Kidney (tissue), 13 donors: ENCODE measurements at regions not wholly inside any gene's neighbourhood (a gene's known extent, or its start where the extent isn't known, plus 50 kb on each side); places are given as distances from the start of the nearest gene placed in this dataset.

Experiments used
- DNase-seq, 5 donors: peaks; one replicate each; pipeline ENCODE4 v3.0.0-alpha.2; 2013 to 2020
- FAIRE-seq: peaks from 2 replicates; lab custom pipeline; 2012; peaks lifted over from hg19 to GRCh38; lab: Jason Lieb, UNC
- H3K27ac ChIP-seq, 2 donors: one replicate each; pipeline ENCODE4 v1.7.0; 2013; ENCODE audit warnings: low read depth in 2 of 2, low read length in 2 of 2, inconsistent platforms in 1 of 2
- H3K27me3 ChIP-seq: one replicate; pipeline ENCODE4 v1.7.1; 2013; ENCODE audit warnings: low read length, inconsistent platforms; ENCODE audit not compliant: control insufficient read depth, insufficient read depth
- H3K36me3 ChIP-seq, 3 donors: one replicate each; pipeline versions ENCODE4 v1.7.0 to v1.7.1; 2013; ENCODE audit warnings: low read length in 3 of 3, control low read depth in 1 of 3, inconsistent platforms in 1 of 3; ENCODE audit not compliant: insufficient read depth in 3 of 3, control insufficient read depth in 2 of 3
- H3K4me1 ChIP-seq, 3 donors: one replicate each; pipeline versions ENCODE4 v1.7.0 to v1.7.1; 2013; ENCODE audit warnings: low read length in 3 of 3, inconsistent platforms in 1 of 3, low read depth in 1 of 3; ENCODE audit not compliant: control insufficient read depth in 2 of 3, insufficient read depth in 2 of 3
- H3K4me3 ChIP-seq, 3 donors: one replicate each; pipeline versions ENCODE4 v1.7.0 to v1.8.1; 2013; ENCODE audit warnings: low read length in 3 of 3, control low read depth in 1 of 3, inconsistent platforms in 1 of 3
- H3K9ac ChIP-seq, 3 donors: one replicate each; pipeline versions ENCODE4 v1.7.0 to v1.7.1; 2013; ENCODE audit warnings: low read length in 3 of 3, control low read depth in 1 of 3, inconsistent platforms in 1 of 3
- H3K9me3 ChIP-seq, 3 donors: one replicate each; pipeline versions ENCODE4 v1.7.0 to v1.7.1; 2013; ENCODE audit warnings: low read length in 3 of 3, control low read depth in 1 of 3, inconsistent platforms in 1 of 3; ENCODE audit not compliant: control insufficient read depth in 2 of 3, insufficient read depth in 1 of 3
- CTCF ChIP-seq: IDR thresholded peaks from 3 replicates; pipeline ENCODE4 v1.5.1; 2012; ENCODE audit warnings: mild to moderate bottlenecking, moderate library complexity, borderline replicate concordance; ENCODE audit not compliant: insufficient read depth; ENCODE audit errors: extremely low read depth
- intact Hi-C: fragments of 100-400 bp; cut with DNase I; formaldehyde crosslinking; loops from one replicate; pipeline ENCODE4 v1.11.1; 2022
- donor health status: control.
- donor health status: control.
- donor health status: control.
- donor health status: control.
- donor health status: control.
- donor health status: DM: yes; HTN: yes; CAD: no.
- donor health status: Normal renal cell carcinoma (clear cell type).

GRCh38 chr11:92707173-92707619 is 262.3 kb upstream of the MTNR1B start:
- H3K4me1 ChIP-seq = peaks cover 0 to 2% (median 0%) of the 10 kb centered on the region in 3 donors
- no peak for FAIRE-seq
- H3K27me3 ChIP-seq = no peaks in the 10 kb centered on the region
- intact Hi-C loops = no loop called here
- H3K9me3 ChIP-seq = no peaks in the 10 kb centered on the region
- peak in 3 of 5 donors; percentile 44 to 63 (median 50) for DNase-seq
- no peak overlapping the region for H3K27ac ChIP-seq
- no peak for TF ChIP-seq CTCF
- no peaks in the 10 kb centered on the region for H3K36me3 ChIP-seq
- no peak overlapping the region for H3K9ac ChIP-seq
- H3K4me3 ChIP-seq = no peak overlapping the region

GRCh38 chr11:92707665-92708064 is 261.8 kb upstream of the MTNR1B start:
- H3K36me3 ChIP-seq = no peaks in the 10 kb centered on the region
- no peak for FAIRE-seq
- peak in 1 of 5 donors; percentile 7 for DNase-seq
- H3K27me3 ChIP-seq = no peaks in the 10 kb centered on the region
- TF ChIP-seq CTCF = no peak
- no peak overlapping the region for H3K27ac ChIP-seq
- H3K9me3 ChIP-seq = no peaks in the 10 kb centered on the region
- no peak overlapping the region for H3K4me3 ChIP-seq
- intact Hi-C loops = no loop called here
- H3K4me1 ChIP-seq = peaks cover 0 to 2% (median 0%) of the 10 kb centered on the region in 3 donors
- H3K9ac ChIP-seq = no peak overlapping the region

GRCh38 chr11:92709329-92709728 is 260.1 kb upstream of the MTNR1B start:
- no peak for DNase-seq
- peaks cover 0 to 2% (median 0%) of the 10 kb centered on the region in 3 donors for H3K4me1 ChIP-seq
- no peak for FAIRE-seq
- no peaks in the 10 kb centered on the region for H3K9me3 ChIP-seq
- H3K36me3 ChIP-seq = no peaks in the 10 kb centered on the region
- TF ChIP-seq CTCF = no peak
- H3K27ac ChIP-seq = no peak overlapping the region
- no peak overlapping the region for H3K9ac ChIP-seq
- H3K4me3 ChIP-seq = no peak overlapping the region
- no peaks in the 10 kb centered on the region for H3K27me3 ChIP-seq
- intact Hi-C loops = no loop called here

DNA sequence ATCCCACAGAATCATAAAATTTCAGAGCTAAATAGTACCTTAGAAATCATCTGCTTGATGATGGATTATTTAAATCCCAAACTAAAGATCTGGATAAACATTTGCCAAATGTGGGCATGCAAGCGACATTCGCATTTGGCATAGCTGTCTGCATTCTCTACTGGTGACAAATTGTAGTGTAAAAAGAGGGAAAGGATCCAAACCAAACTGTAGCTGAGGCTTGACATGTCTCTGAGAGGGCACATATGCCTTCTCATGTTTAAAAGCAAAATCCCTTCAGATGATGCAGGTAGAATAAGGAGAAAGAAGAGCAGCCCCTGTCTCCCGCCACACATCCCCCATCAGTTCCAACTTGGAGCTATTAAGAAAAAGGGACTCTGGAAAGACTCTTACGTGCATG is 257.5 kb upstream of the MTNR1B start:
- no peak for TF ChIP-seq CTCF
- Histone ChIP-seq H3K27me3 (no peaks in the 10 kb centered on the region), H3K9me3 (no peaks in the 10 kb centered on the region), H3K4me1 (peaks cover 0 to 2% (median 0%) of the 10 kb centered on the region in 3 donors), H3K27ac (no peak overlapping the region), H3K9ac (no peak overlapping the region), H3K4me3 (no peak overlapping the region), H3K36me3 (no peaks in the 10 kb centered on the region)
- intact Hi-C loops = no loop called here
- FAIRE-seq (no peak), DNase-seq (no peak)
